ENCODE measurements at regions not wholly inside any gene's neighbourhood (a gene's known extent, or its start where the extent isn't known, plus 50 kb on each side); places are given as distances from the start of the nearest gene placed in this dataset.
A peak's percentile ranks its signal among the peaks of the same experiment; 100 is the strongest.

GRCh38 chr16:65196420-65197075 lies 74.7 kb upstream of the CDH11 start:
- Mint-ChIP-seq H3K9me3 (ENCODE audit: low read depth) (no peaks in the 10 kb centered on the region), H3K27me3 (ENCODE audit: low read depth) (no peaks in the 10 kb centered on the region), H3K36me3 (ENCODE audit: low read depth) (no peaks in the 10 kb centered on the region), H3K27ac (ENCODE audit: unreplicated experiment) (peak overlapping the region; percentile 45), H3K4me1 (ENCODE audit: low read depth) (peaks cover 27% of the 10 kb centered on the region), H3K4me3 (ENCODE audit: unreplicated experiment) (no peak overlapping the region)
- no peak for DNase-seq (ENCODE audit: low spot score)
- no peak for TF ChIP-seq CTCF (IDR thresholded peaks at IDR 0.05)

- peak; percentile 25 for TF ChIP-seq CTCF (IDR thresholded peaks at IDR 0.05)
- H3K9me3 Mint-ChIP-seq (ENCODE audit: low read depth), result no peaks in the 10 kb centered on the region
- no peak for DNase-seq (ENCODE audit: low spot score)
- H3K27me3 Mint-ChIP-seq (ENCODE audit: low read depth), result no peaks in the 10 kb centered on the region
- no peak overlapping the region for H3K27ac Mint-ChIP-seq (ENCODE audit: unreplicated experiment)
- H3K4me1 Mint-ChIP-seq (ENCODE audit: low read depth), result peaks cover 27% of the 10 kb centered on the region
- H3K4me3 Mint-ChIP-seq (ENCODE audit: unreplicated experiment), result no peak overlapping the region
- H3K36me3 Mint-ChIP-seq (ENCODE audit: low read depth), result no peaks in the 10 kb centered on the region
Measured at GRCh38 chr16:65195998-65196397, 74.1 kb upstream of the CDH11 start.

GRCh38 chr16:65185241-65185778 lies 63.4 kb upstream of the CDH11 start:
- no peak for TF ChIP-seq CTCF (IDR thresholded peaks at IDR 0.05)
- Mint-ChIP-seq H3K9me3 (ENCODE audit: low read depth) (no peaks in the 10 kb centered on the region), H3K27me3 (ENCODE audit: low read depth) (no peaks in the 10 kb centered on the region), H3K4me3 (ENCODE audit: unreplicated experiment) (no peak overlapping the region), H3K36me3 (ENCODE audit: low read depth) (no peaks in the 10 kb centered on the region), H3K27ac (ENCODE audit: unreplicated experiment) (no peak overlapping the region), H3K4me1 (ENCODE audit: low read depth) (peaks cover 13% of the 10 kb centered on the region)
- DNase-seq (ENCODE audit: low spot score), result no peak

GRCh38 chr16:65181071-65181561 lies 59.3 kb upstream of the CDH11 start:
- Mint-ChIP-seq H3K9me3 (ENCODE audit: low read depth) (no peaks in the 10 kb centered on the region), H3K4me1 (ENCODE audit: low read depth) (peaks cover 43% of the 10 kb centered on the region), H3K4me3 (ENCODE audit: unreplicated experiment) (no peak overlapping the region), H3K27ac (ENCODE audit: unreplicated experiment) (no peak overlapping the region), H3K36me3 (ENCODE audit: low read depth) (no peaks in the 10 kb centered on the region), H3K27me3 (ENCODE audit: low read depth) (no peaks in the 10 kb centered on the region)
- no peak for DNase-seq (ENCODE audit: low spot score)
- TF ChIP-seq CTCF (IDR thresholded peaks at IDR 0.05), result peak; percentile 67

GRCh38 chr16:65178151-65178550 lies 56.3 kb upstream of the CDH11 start:
- H3K9me3 Mint-ChIP-seq (ENCODE audit: low read depth), result no peaks in the 10 kb centered on the region

More at GRCh38 chr16:65178151-65178550, 56.3 kb upstream of the CDH11 start:
- TF ChIP-seq CTCF (IDR thresholded peaks at IDR 0.05), result no peak
- peak overlapping the region; percentile 15 for H3K27ac Mint-ChIP-seq (ENCODE audit: unreplicated experiment)
- H3K4me1 Mint-ChIP-seq (ENCODE audit: low read depth), result peaks cover 67% of the 10 kb centered on the region
- H3K27me3 Mint-ChIP-seq (ENCODE audit: low read depth), result no peaks in the 10 kb centered on the region
- no peak for DNase-seq (ENCODE audit: low spot score)
- no peak overlapping the region for H3K4me3 Mint-ChIP-seq (ENCODE audit: unreplicated experiment)
- H3K36me3 Mint-ChIP-seq (ENCODE audit: low read depth), result no peaks in the 10 kb centered on the region
